NCI-H2081 treated with DMSO at 0.1 percent for 48 hours (cell line): ENCODE measurements at regions not wholly inside any gene's neighbourhood (a gene's known extent, or its start where the extent isn't known, plus 50 kb on each side); places are given as distances from the start of the nearest gene placed in this dataset.

Source experiments
- DNase-seq: peaks from one replicate; lab custom pipeline; 2025; lab: John Stamatoyannopoulos, UW

DNA sequence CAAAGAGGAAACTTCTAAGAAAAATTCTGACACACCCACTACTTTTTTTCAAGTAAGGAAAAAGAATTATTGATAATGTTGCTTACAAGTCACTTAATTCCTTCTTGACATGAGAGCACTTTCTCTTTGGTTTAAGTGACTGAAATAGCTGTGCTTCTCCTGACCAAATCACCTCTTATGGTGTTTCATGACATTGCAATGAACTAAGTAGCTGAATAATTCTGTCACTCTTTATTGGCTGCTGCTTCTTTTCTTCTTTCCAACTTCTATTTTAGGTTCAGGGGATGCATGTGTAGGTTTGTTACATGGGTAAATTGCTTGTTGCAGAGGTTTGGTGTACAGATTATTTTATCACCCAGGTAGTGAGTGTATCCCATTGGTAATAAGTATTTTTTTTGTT, 447.6 kb upstream of the NETO1 start:
- DNase-seq = no peak

GRCh38 chr18:73313476-73313875, 445.7 kb upstream of the NETO1 start:
- no peak for DNase-seq

DNA sequence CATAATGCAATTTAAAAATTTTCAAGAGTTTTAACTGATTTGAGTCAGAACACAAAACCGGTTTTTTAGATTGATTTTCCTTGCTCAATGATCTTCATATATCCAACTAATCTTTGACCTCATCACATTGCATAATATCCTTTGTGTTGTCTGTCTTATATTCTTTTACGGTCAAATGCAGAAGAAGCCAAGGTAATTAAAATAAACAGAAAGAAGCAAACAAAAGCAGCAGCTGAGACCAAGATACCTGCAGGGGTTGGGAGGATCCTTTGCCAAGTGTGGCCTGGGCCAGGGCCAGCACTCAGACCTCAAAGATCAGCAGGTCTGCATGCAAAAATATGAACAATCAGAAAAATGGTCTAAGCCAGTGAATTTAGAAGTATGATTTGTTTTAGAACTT, 428.9 kb upstream of the NETO1 start:
- no peak for DNase-seq

DNA sequence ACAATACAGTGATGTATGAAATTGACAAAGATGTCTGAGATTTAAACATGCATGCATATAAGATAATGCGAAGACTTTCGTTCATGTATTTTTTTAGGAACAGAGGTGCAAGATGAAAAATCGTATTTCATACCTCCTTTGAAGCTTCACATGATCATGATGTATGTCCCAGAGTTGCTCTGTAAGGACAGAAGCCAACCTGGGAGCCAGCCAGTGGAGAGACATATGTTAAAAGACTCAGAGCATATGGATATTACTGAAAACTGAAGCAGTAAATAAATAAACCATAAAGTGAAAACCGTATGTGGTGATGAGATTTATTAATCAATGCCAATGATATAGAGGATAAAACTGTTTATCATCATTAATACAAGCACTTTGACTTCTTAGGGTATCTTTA, 424.4 kb upstream of the NETO1 start:
- DNase-seq = no peak

GRCh38 chr18:73288813-73289212, 421.0 kb upstream of the NETO1 start:
- no peak for DNase-seq

DNA sequence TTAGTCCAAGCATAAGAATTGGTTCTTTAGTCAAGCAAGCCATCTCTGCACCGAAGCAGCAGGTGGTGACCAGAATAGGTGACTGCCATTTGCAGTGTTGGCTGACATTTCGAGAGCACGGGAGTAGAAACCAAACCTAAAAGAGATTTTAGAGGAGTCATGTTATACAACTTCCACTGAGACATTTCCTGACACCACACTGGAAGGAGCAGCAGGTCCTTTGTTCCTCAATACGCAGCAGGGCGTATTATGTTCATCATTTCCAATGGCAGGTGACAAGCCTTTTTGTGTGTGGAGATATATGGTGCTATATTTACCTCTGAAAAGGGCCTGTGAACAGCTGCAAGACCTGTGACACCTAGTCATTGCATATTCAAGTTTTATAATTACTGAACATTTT, 418.8 kb upstream of the NETO1 start:
- no peak for DNase-seq

DNA sequence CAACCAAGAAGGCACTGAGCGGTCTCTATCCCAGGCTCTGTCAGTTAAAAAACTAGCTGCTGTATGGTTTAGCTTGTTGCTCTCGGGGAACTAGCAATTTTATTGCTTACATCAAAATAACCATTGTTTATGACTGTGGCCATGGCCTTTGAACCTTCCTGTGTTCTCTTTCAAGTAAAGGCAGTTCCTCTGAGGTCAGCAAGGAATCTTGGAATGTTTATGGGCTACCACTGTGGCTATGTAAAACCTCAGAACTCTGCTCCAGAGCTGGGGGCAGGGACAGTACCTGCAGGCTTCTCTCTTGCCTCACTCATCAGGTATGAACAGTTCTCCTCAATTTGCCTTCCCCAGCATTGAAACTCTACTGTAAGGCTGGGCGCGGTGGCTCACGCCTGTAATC, 416.0 kb upstream of the NETO1 start:
- DNase-seq = no peak

DNA sequence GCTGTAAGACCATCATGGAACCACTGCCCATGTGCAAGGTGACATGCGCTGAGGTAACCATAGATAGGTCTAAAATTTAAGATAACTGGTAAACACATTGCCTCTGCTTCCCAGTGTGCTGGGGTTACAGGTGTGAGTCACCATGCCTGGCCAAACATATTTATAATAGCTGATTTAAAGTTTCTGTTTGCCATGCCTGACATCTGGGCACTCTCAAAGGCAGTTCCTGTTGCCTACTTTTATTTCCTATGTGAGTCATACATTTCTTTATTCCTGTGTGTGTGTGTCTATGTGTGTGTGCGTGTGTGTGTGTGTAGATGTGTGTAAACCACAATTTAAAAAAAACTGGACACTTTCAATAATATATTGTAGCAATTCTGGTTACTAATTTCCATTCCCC, 415.2 kb upstream of the NETO1 start:
- no peak for DNase-seq

DNA sequence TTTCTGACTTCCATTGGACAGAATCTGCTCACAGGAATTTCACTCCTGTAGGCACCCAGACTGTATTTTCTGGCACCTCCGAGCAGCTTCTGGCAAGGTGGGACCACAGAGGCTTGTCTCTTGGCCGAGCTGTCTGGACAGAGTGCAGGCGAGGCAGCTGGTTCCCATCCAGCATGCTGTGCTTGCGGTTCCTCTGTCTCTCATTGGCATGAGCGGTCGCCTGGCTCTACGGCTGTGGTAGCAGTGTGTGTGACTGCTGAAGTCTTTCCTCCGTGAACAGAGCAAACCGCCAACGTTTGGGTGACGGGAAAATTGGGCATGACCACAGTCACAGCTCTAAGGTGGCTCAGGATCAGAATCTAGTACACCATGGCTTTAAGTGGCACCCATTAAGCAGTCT, 411.7 kb upstream of the NETO1 start:
- DNase-seq = no peak

GRCh38 chr18:73274812-73275621, 407.2 kb upstream of the NETO1 start:
- no peak for DNase-seq

DNA sequence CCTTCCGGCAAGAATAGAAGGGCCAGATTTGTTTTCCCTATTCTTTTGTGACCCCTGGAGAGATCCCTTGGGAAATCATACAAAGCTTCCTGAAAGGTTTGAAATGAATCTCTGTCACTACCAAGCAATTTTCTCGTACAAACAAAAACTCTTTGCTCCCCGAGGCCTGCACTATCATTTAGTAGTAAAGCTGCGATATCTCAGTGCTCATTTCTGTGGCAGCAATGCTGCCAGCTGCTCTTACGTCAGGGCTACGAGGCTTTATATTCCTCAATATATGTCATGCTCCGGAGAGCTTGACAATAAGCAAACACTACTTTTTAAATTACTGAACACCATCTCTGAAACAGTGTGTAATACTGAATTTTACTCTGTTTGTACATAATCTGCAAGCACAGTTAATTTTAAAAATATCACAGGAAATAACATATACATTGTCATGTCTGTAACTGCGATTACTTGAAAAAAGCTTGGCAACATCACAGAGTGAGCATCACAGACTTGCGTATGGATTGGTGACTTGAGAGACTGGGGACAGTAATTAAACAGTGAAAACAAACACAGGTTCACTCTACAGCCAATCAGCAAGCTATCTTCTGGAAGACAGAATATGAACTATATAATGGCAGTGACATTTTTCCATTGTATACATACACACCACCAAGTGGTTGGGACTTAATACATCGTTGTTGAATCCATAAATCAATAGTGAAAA, 403.3 kb upstream of the NETO1 start:
- DNase-seq = peak; percentile 54

GRCh38 chr18:73264562-73264921, 396.8 kb upstream of the NETO1 start:
- DNase-seq = no peak

GRCh38 chr18:73261923-73262322, 394.1 kb upstream of the NETO1 start:
- no peak for DNase-seq

GRCh38 chr18:73261243-73261642, 393.5 kb upstream of the NETO1 start:
- no peak for DNase-seq

- no peak for DNase-seq
These were observed 390.7 kb upstream of the NETO1 start for GRCh38 chr18:73258375-73259087.

GRCh38 chr18:73254564-73254963, 386.8 kb upstream of the NETO1 start:
- no peak for DNase-seq

DNA sequence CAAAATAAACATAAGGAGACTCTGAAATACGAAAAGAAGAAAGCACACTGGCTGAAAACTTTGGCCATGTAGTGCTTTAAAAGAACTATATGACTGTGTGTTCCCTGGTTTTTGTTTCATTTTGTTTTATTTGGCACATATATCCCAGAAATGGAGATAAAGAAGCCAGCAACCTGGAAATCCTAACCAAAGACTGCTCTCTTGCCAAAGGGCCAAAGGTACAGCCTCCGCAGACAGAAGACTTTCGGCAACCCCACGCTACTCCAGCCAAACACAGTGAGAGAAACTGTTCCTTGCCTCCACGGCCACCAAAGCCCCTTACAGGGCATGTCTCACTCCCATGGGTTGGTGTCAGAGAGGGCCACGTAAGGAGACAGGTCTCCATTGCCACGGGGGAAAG, 381.2 kb upstream of the NETO1 start:
- no peak for DNase-seq

DNA sequence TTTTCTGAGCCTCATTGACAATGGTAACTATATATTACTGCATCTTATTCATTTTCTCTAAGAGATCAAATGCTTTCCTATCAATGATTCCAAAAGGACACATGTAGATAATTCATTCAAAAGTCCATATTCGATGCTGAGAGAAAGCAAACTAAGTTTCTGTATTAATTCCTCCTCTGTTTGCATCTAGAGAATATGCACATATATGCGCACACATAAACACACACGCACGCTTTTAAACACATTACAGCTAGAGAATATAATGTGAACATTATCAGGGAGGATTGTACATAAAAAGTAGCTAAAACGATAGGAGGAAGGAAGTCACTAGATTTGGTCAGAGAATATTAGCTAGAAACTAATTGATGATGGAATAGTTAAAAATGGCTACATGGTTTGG, 379.0 kb upstream of the NETO1 start:
- DNase-seq = no peak

DNA sequence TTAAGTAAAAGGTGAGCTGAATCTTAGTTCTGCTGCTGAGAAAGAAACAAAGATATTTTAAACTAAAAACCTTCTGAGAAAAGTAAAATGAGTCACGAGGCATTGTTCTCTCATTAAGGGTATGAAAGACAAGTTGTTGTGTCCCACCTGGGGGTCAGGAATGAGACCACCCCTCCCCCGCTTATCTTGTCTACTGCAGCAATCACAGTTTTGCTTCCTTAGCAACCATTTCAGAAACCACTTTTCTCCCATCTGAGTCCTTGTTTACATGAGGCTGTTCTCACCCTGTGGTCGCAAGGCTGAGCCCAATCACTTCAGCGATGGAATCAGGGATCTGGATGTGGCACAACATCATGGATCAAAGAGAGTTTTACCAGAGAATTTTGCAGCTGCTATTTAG, 377.6 kb upstream of the NETO1 start:
- no peak for DNase-seq

GRCh38 chr18:73244401-73244800, 376.6 kb upstream of the NETO1 start:
- DNase-seq = no peak

DNA sequence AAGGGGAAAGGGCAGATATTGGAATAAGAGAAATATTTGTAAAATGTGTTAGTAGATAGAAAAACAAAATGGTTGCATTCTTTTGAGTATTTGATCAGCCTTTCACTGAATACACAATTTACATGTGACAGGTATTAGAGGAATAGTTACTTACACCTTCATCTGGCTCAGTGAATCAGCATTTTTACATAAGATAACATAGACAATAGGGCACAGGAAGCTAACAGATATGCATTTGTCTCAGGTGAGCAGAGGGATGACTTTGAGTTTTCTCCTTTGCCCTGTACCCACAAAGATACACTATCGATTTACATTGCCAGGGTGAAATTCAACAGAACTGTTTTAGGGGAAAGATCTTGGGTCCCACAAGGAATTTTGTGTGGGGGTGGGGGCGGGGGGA, 373.1 kb upstream of the NETO1 start:
- no peak for DNase-seq

GRCh38 chr18:73235921-73236320, 368.1 kb upstream of the NETO1 start:
- no peak for DNase-seq

GRCh38 chr18:73235491-73235890, 367.7 kb upstream of the NETO1 start:
- no peak for DNase-seq
